HEK293T (cell line): ENCODE measurements at regions not wholly inside any gene's neighbourhood (a gene's known extent, or its start where the extent isn't known, plus 50 kb on each side); places are given as distances from the start of the nearest gene placed in this dataset.

ENCODE experiments used
- BHLHE40 ChIP-seq: fragments of 450-650 bp; IDR thresholded peaks from 2 replicates; pipeline ENCODE4 v1.6.1; 2016; ENCODE audit warnings: mild to moderate bottlenecking, moderate library complexity, borderline replicate concordance
- FOXK2 ChIP-seq: fragments of 450-650 bp; IDR thresholded peaks from 2 replicates; pipeline ENCODE4 v1.6.1; 2016; ENCODE audit warnings: mild to moderate bottlenecking
- L3MBTL2 ChIP-seq: fragments of 450-650 bp; conservative IDR thresholded peaks from 2 replicates; pipeline ENCODE4 v1.6.1; 2016; ENCODE audit warnings: mild to moderate bottlenecking
- SP1 ChIP-seq: fragments of 450-650 bp; IDR thresholded peaks from 2 replicates; pipeline ENCODE4 v1.6.1; 2017
- SUZ12 ChIP-seq: fragments of 450-650 bp; IDR thresholded peaks from 2 replicates; pipeline ENCODE4 v1.6.1; 2016; ENCODE audit warnings: mild to moderate bottlenecking
- ZNF384 ChIP-seq: fragments of 450-650 bp; IDR thresholded peaks from 2 replicates; pipeline ENCODE4 v1.6.1; 2016

- no peak for TF ChIP-seq FOXK2
- TF ChIP-seq L3MBTL2 = no peak
- TF ChIP-seq SP1 = no peak
- TF ChIP-seq ZNF384 = no peak
- no peak for TF ChIP-seq SUZ12
- no peak for TF ChIP-seq BHLHE40
Measured at GRCh38 chr5:38642189-38642911, 85.9 kb upstream of the LIFR start.
